Stimulated activated CD4-positive, alpha-beta T cell treated with anti-CD3 and anti-CD28 coated beads, TNF-alpha, amount 100 ng/mL, for 1 hour (primary cell): ENCODE measurements at regions not wholly inside any gene's neighbourhood (a gene's known extent, or its start where the extent isn't known, plus 50 kb on each side); places are given as distances from the start of the nearest gene placed in this dataset.

ENCODE experiments used
- DNase-seq, 3 donors: peaks; one replicate each; pipeline ENCODE4 v3.0.0-alpha.2; 2020; ENCODE audit warnings: low read depth in 3 of 3, low spot score in 1 of 3

DNA sequence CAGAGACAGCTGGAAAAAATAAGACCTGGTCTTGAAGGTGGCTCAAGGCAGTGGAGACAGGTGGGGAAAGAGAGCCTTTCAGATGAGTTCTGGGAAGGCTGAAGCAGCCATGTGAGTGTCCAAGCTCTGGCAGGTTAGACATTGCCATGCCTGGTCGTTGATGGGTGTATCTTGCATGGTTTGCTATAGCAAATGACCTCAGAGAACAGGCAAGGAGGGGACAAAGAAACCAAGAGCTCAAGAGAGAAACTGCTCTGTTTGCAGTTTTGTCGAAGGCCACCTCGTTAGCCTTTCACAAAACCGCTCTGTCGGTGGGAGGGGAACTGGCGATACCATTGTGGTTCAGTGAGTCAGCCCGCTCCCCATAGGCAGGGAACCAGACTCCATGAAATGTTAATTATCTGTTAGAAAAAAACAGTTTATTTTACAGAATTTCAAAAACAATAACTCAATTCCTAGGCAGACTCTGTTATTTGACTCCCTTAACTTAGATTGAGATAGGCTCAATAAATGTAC is 82.8 kb upstream of the ARGLU1 start:
- DNase-seq = no peak

DNA sequence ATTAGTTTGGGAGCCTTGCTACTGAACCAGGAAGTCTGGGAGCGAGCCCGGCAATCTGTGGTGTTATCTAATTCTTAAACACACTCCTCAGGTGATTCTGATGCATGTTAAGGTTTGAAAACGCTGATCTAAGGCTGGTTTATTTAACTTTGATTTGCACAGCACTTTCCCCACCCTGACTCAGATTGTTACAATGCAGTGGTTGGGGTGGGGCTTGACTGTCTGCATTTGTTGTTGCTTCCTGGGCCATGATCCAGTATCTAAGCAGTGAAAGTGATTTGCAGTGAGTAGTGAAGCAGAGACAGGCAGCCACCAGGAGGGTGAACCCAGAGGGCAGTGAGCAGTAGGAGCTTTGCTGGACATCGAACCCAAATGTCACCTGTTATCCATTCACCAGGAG is 81.6 kb upstream of the ARGLU1 start:
- no peak for DNase-seq

- DNase-seq = no peak
Observed at GRCh38 chr13:106640515-106640914, 72.6 kb upstream of the ARGLU1 start.

- no peak for DNase-seq
Observed at GRCh38 chr13:106637519-106637918, 69.6 kb upstream of the ARGLU1 start.

GRCh38 chr13:106636492-106636891 is 68.6 kb upstream of the ARGLU1 start:
- no peak for DNase-seq

GRCh38 chr13:106635616-106636015 is 67.7 kb upstream of the ARGLU1 start:
- DNase-seq = no peak

GRCh38 chr13:106633321-106633720 is 65.4 kb upstream of the ARGLU1 start:
- DNase-seq = no peak

- no peak for DNase-seq
Observed at GRCh38 chr13:106630650-106631049, 62.7 kb upstream of the ARGLU1 start.

GRCh38 chr13:106630162-106630561 is 62.2 kb upstream of the ARGLU1 start:
- DNase-seq = no peak

- DNase-seq = no peak
Observed at GRCh38 chr13:106628936-106629659, 61.2 kb upstream of the ARGLU1 start.

DNA sequence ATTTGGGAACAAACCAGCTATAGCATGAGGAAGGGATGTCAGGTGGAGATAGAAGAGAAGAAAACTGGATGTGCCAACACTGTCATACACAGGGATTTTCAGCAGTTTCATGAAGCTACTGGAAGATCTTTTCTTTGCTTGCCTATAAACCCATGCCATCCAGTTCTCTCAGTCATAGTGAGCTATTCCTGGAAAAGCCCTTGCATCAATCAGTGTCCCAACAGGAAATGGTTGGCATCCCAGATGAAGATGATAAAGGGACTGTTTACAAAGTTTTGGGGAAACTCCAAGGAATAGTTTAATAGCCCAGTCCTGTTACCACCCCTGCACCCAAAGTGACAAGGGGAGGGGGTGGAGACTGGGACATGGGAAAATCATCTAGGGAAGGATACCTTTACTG is 58.5 kb upstream of the ARGLU1 start:
- no peak for DNase-seq

- no peak for DNase-seq
Observed at GRCh38 chr13:106625578-106625977, 57.6 kb upstream of the ARGLU1 start.

GRCh38 chr13:106623799-106624460 is 56.0 kb upstream of the ARGLU1 start:
- DNase-seq = no peak

- DNase-seq = no peak
Observed at GRCh38 chr13:106621833-106622232, 53.9 kb upstream of the ARGLU1 start.

GRCh38 chr13:106619688-106620555 is 52.0 kb upstream of the ARGLU1 start:
- DNase-seq = no peak
